ENCODE measurements at regions not wholly inside any gene's neighbourhood (a gene's known extent, or its start where the extent isn't known, plus 50 kb on each side); places are given as distances from the start of the nearest gene placed in this dataset.

- TF ChIP-seq POLR2A (IDR thresholded peaks at IDR 0.05) (no peak), CTCF (IDR thresholded peaks at IDR 0.05) (no peak)
Measured at GRCh38 chr3:164371681-164372080, 706.6 kb downstream of the SI start.
